Testis (tissue), 2 donors: ENCODE measurements at regions not wholly inside any gene's neighbourhood (a gene's known extent, or its start where the extent isn't known, plus 50 kb on each side); places are given as distances from the start of the nearest gene placed in this dataset.
"Not testable (repeated sequence)": the region's sequence is repeated elsewhere in the genome, so short reads cannot be mapped to it uniquely, and the experiment has no call there.

Experiments
- DNase-seq: peaks from one replicate; pipeline ENCODE4 v3.0.0-alpha.2; 2019
- H3K27ac ChIP-seq, 2 donors: fragments of 200-600 bp; sonication (generic); one replicate each; pipeline ENCODE4 v1.5.1; 2019
- H3K27me3 ChIP-seq: fragments of 200-600 bp; sonication (generic); one replicate; pipeline ENCODE4 v1.5.1; 2019
- H3K36me3 ChIP-seq: fragments of 200-600 bp; sonication (generic); one replicate; pipeline ENCODE4 v1.5.1; 2017; ENCODE audit warnings: low read depth; ENCODE audit errors: missing control alignments
- H3K4me1 ChIP-seq: fragments of 200-600 bp; sonication (generic); one replicate; pipeline ENCODE4 v1.5.1; 2019
- H3K4me3 ChIP-seq, 2 donors: fragments of 200-600 bp; sonication (generic); one replicate each; pipeline ENCODE4 v1.5.1; 2017 to 2019
- H3K9me3 ChIP-seq: fragments of 200-600 bp; sonication (generic); one replicate; pipeline ENCODE4 v1.5.1; 2017
- CTCF ChIP-seq, 3 experiments: fragments of 450-650 bp in 2 of 3; fragments of 200-600 bp in 1 of 3; sonication (generic) in 1 of 3; IDR thresholded peaks; one replicate each; pipeline ENCODE4 v1.5.1; 2016 to 2019; ENCODE audit warnings: antibody characterized with exemption in 3 of 3, mild to moderate bottlenecking in 2 of 3, moderate library complexity in 1 of 3
- POLR2A ChIP-seq: fragments of 450-650 bp; IDR thresholded peaks from one replicate; pipeline ENCODE4 v1.6.1; 2017; ENCODE audit warnings: antibody characterized with exemption, mild to moderate bottlenecking, moderate library complexity
- WGBS, 2 donors: methylation state at CpG; one replicate each; pipeline ENCODE4 v1.1.5; 2018; 5-methylcytosine and 5-hydroxymethylcytosine counted together
- intact Hi-C: fragments of 100-400 bp; cut with DNase I; formaldehyde crosslinking; loops from one replicate; pipeline ENCODE4 v1.15.1; 2023; ENCODE audit warnings: low total_unique reads

- no peaks in the 10 kb centered on the region for H3K9me3 ChIP-seq
- peak overlapping the region in 1 of 2 donors; percentile 48 for H3K4me3 ChIP-seq
- intact Hi-C loops, result no loop called here
- no peak overlapping the region for H3K27ac ChIP-seq
- TF ChIP-seq POLR2A (no peak), CTCF (IDR thresholded peaks at IDR 0.05) (no peak)
- DNase-seq, result no peak
- H3K27me3 ChIP-seq, result no peaks in the 10 kb centered on the region
- no peaks in the 10 kb centered on the region for H3K36me3 ChIP-seq
- no peaks in the 10 kb centered on the region for H3K4me1 ChIP-seq
Observed at GRCh38 chr3:147244397-147244796, 161.9 kb downstream of the ZIC4 start.

DNA sequence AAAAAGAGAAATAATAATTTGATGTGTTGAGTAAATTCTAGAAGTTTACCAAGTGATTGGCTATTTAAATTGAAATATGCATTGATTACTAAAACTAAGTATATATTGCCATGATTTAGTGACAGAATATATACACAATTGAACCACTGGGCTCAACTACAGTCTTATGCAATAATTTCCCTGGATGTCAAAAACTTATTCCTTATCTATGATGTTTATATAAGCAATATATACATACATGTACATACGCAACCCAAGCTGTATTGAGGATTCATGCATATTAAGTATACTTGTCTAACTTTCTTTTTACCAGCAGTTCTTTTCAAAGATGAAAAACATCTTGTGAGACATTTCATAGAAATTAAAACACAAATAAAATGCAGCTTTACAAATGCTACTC, 165.8 kb downstream of the ZIC4 start:
- Histone ChIP-seq H3K27ac (no peak overlapping the region), H3K9me3 (no peaks in the 10 kb centered on the region), H3K4me3 (no peak overlapping the region), H3K36me3 (no peaks in the 10 kb centered on the region), H3K27me3 (no peaks in the 10 kb centered on the region), H3K4me1 (no peaks in the 10 kb centered on the region)
- WGBS, 2 donors, result 93% methylated on average over 1 of the region's 1 CpG
- DNase-seq, result no peak
- intact Hi-C loops, result no loop called here
- TF ChIP-seq CTCF (IDR thresholded peaks at IDR 0.05) (no peak), POLR2A (no peak)

- Histone ChIP-seq H3K27ac (no peak overlapping the region), H3K4me1 (no peaks in the 10 kb centered on the region), H3K4me3 (no peak overlapping the region), H3K36me3 (no peaks in the 10 kb centered on the region), H3K27me3 (no peaks in the 10 kb centered on the region), H3K9me3 (no peaks in the 10 kb centered on the region)
- intact Hi-C loops, result no loop called here
- TF ChIP-seq POLR2A, result no peak
- 73 to 80% methylated on average over 4 of the region's 4 CpGs for WGBS, 2 donors
- DNase-seq, result no peak
Observed at GRCh38 chr3:147237991-147238390, 168.4 kb downstream of the ZIC4 start.

DNA sequence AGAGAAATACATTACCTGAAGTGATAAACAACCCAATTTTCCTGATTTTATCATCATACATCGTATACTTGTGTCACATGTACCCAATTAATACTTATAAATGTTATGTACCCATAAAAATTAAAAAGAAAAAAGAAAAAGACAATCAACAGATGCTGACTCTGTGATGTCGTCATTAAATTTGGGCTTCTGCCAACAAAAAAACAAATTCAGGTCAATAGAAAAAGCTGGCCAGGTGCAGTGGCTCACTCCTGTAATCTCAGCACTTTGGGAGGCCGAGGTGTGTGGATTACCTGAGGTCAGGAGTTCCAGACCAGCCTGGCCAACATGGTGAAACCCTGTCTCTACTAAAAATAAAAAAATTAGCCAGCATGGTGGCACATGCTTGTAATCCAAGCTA, 174.4 kb downstream of the ZIC4 start:
- H3K27me3 ChIP-seq, H3K9me3 ChIP-seq, H3K4me1 ChIP-seq, H3K27ac ChIP-seq, intact Hi-C loops, H3K4me3 ChIP-seq, H3K36me3 ChIP-seq, DNase-seq: not testable (repeated sequence)
- 65 to 68% methylated on average over 3 of the region's 3 CpGs for WGBS, 2 donors

- Histone ChIP-seq H3K36me3 (no peaks in the 10 kb centered on the region), H3K4me3 (no peak overlapping the region), H3K9me3 (no peaks in the 10 kb centered on the region), H3K4me1 (no peaks in the 10 kb centered on the region), H3K27me3 (no peaks in the 10 kb centered on the region), H3K27ac (no peak overlapping the region)
- 83 to 97% methylated on average over 2 of the region's 2 CpGs for WGBS, 2 donors
- TF ChIP-seq POLR2A, result no peak
- no peak for TF ChIP-seq CTCF (IDR thresholded peaks at IDR 0.05)
- DNase-seq, result no peak
- intact Hi-C loops, result no loop called here
Observed at GRCh38 chr3:147231111-147231510, 175.2 kb downstream of the ZIC4 start.

DNA sequence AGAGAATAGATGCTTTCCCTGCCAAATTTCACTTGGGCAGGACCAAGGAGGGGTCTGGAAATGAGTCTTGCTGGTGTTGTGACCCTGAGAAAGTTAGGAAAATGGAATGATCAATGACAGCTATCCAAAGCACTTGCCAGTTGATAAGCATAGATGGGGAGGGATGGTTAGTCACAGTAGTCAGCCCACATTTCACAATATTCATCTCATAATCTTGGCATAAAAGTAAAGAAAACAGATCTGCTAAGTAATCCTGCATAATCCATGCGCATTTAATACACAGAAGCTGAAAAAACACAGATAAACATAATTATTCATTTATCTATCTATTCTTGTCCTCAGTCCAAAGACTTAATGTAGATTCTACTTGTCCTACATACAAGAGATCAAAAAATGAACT, 184.1 kb downstream of the ZIC4 start:
- Histone ChIP-seq H3K4me1 (no peaks in the 10 kb centered on the region), H3K27ac (no peak overlapping the region), H3K27me3 (no peaks in the 10 kb centered on the region), H3K9me3 (no peaks in the 10 kb centered on the region), H3K36me3 (no peaks in the 10 kb centered on the region), H3K4me3 (no peak overlapping the region)
- TF ChIP-seq CTCF (IDR thresholded peaks at IDR 0.05) (no peak), POLR2A (no peak)
- DNase-seq, result no peak
- WGBS, 2 donors, result 74 to 80% methylated on average over 1 of the region's 1 CpG
- intact Hi-C loops, result no loop called here
